Lower leg skin (tissue), 4 donors: ENCODE measurements at regions not wholly inside any gene's neighbourhood (a gene's known extent, or its start where the extent isn't known, plus 50 kb on each side); places are given as distances from the start of the nearest gene placed in this dataset.

Source experiments
- DNase-seq, 2 donors: peaks; one replicate each; pipeline ENCODE4 v3.0.0-alpha.2; 2019; ENCODE audit warnings: low spot score in 2 of 2
- H3K4me3 ChIP-seq: fragments of 200-600 bp; sonication (generic); 2 replicates; pipeline ENCODE4 v1.5.1; 2017; ENCODE audit warnings: mild to moderate bottlenecking, low read depth; ENCODE audit not compliant: poor library complexity, severe bottlenecking
- POLR2A ChIP-seq, 2 donors: fragments of 450-650 bp; IDR thresholded peaks; one replicate each; pipeline ENCODE4 v1.6.1; 2016 to 2017; ENCODE audit warnings: antibody characterized with exemption in 2 of 2, mild to moderate bottlenecking in 1 of 2, moderate library complexity in 1 of 2
- WGBS, 2 donors: methylation state at CpG; one replicate each; pipeline ENCODE4 v1.1.5; 2018; 5-methylcytosine and 5-hydroxymethylcytosine counted together
- intact Hi-C: fragments of 100-400 bp; cut with DNase I; formaldehyde crosslinking; loops from one replicate; pipeline ENCODE4 v1.15.0; 2023; ENCODE audit warnings: low total_unique reads
- TF ChIP-seq, protein P1 (sequence below), 3 donors: fragments of 450-650 bp; IDR thresholded peaks; one replicate each; pipeline ENCODE4 v1.5.1; 2016; ENCODE audit warnings: antibody characterized with exemption in 3 of 3, mild to moderate bottlenecking in 3 of 3, moderate library complexity in 2 of 3

DNA sequence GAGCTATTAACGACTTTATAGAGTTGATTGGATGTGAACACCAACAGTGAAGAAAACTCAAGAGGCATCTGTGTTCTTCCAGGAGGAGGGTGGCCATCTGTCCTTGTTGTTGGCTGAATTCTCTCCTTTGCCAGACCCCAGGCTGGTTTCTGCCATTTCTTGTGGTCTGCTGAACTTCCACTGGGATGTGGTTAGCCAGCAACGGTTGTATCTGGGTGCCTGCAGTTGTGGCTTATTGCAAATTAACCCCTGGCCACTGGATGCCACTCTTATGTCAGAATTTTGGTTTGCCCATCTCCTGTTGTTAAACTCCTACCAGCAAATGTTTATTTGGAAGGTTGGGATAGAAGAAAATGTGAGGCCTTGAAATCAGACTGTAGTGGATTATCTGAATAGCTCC lies 163.6 kb upstream of the TBC1D5 start:
- no peak for DNase-seq
- TF ChIP-seq, protein P1, sequence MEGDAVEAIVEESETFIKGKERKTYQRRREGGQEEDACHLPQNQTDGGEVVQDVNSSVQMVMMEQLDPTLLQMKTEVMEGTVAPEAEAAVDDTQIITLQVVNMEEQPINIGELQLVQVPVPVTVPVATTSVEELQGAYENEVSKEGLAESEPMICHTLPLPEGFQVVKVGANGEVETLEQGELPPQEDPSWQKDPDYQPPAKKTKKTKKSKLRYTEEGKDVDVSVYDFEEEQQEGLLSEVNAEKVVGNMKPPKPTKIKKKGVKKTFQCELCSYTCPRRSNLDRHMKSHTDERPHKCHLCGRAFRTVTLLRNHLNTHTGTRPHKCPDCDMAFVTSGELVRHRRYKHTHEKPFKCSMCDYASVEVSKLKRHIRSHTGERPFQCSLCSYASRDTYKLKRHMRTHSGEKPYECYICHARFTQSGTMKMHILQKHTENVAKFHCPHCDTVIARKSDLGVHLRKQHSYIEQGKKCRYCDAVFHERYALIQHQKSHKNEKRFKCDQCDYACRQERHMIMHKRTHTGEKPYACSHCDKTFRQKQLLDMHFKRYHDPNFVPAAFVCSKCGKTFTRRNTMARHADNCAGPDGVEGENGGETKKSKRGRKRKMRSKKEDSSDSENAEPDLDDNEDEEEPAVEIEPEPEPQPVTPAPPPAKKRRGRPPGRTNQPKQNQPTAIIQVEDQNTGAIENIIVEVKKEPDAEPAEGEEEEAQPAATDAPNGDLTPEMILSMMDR (IDR thresholded peaks at IDR 0.05), result no peak
- no peak for TF ChIP-seq POLR2A (IDR thresholded peaks at IDR 0.05)
- no peak overlapping the region for H3K4me3 ChIP-seq
- intact Hi-C loops, result no loop called here
- WGBS, 2 donors, result 58 to 71% methylated on average over 2 of the region's 2 CpGs

DNA sequence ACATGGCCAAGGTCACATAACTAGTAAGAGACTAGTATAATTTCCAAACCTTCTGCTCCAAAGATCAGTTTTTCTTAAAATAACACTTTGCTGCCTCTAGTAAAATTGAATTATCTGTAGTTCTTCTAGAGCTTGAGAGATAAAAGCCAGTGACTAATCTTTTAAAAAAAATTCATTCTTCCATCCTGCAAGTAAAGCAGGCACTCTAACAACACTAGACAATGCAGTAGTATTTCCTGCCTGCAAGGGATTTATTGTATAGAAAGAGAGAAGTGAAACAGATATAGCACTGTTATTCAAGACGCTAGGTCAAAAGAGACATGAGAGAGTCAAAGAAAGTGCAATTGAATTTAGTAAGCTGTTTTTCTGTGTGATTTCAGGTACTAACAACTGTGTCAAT lies 159.5 kb upstream of the TBC1D5 start:
- DNase-seq, result no peak
- TF ChIP-seq, protein P1 (IDR thresholded peaks at IDR 0.05), result no peak
- no peak for TF ChIP-seq POLR2A (IDR thresholded peaks at IDR 0.05)
- H3K4me3 ChIP-seq, result no peak overlapping the region
- WGBS, 2 donors, result 13 to 66% methylated on average over 1 of the region's 1 CpG
- intact Hi-C loops, result no loop called here

DNA sequence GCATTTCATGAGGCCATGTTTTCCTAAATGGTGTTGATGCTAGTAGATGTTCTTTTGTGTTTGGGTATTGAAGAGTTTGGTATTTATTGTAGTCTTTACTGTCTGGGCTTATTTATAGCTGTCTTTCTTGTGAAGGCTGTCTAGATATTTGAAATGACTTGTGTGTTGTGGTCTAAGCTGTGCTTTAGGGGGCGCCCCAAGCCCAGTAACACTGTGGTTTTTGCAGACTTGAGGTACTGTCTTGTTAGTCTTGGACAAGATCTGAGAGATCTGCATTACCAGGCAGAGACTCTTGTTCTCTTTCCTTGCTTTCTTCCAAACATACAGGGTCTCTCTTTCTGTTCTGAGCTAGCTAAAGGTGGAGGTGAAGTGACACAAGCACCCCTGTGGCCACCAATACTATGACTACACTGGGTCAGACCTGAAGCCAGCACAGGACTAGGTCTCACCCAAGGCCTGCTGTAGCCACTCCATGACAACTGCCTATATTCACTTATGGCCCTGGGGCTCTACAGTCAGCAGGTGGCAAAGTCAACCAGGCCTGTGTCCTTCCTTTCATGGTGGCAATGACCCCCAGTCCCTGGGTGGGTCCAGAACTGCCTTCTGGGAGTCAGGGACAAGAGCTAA lies 152.1 kb upstream of the TBC1D5 start:
- 13 to 18% methylated on average over 1 of the region's 1 CpG for WGBS, 2 donors
- TF ChIP-seq, protein P1 (IDR thresholded peaks at IDR 0.05), result no peak
- no peak for TF ChIP-seq POLR2A (IDR thresholded peaks at IDR 0.05)
- no peak overlapping the region for H3K4me3 ChIP-seq
- intact Hi-C loops, result no loop called here
- DNase-seq, result no peak

DNA sequence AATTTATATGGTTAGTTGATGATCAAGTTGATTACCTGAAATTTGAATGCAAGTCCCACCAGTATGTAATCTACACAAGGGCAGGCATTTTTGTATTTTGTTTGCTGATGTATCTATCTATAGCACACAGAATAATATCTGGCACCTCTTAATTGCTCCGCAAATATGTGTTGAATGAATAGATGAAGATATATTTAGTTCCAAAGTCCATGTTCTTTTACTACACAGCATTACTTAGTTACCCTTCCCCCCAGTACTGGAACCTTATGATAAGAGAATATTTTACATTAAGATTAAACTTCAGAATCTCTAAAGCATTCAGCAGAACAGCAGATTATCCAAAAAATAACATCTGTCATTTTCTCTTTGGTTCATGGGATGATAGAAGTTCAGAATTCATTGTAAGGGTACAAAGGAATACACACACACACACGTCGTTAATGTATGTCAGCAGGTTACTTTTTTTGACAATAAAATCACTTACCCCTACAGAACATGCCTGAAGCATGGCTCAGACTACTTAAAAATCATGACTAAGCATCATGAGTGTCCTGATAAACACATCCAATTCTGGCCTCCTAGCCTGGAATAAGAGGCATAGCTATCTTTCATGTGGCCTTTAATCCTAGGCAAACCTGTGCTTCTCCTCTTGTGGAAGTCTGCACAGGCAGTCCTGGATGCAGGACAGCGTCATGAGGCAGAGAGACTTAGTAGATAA lies 148.9 kb upstream of the TBC1D5 start:
- no peak overlapping the region for H3K4me3 ChIP-seq
- TF ChIP-seq POLR2A (IDR thresholded peaks at IDR 0.05), result no peak
- TF ChIP-seq, protein P1 (IDR thresholded peaks at IDR 0.05), result no peak
- intact Hi-C loops, result no loop called here
- DNase-seq, result no peak
- WGBS, 2 donors, result 62 to 87% methylated on average over 4 of the region's 4 CpGs

DNA sequence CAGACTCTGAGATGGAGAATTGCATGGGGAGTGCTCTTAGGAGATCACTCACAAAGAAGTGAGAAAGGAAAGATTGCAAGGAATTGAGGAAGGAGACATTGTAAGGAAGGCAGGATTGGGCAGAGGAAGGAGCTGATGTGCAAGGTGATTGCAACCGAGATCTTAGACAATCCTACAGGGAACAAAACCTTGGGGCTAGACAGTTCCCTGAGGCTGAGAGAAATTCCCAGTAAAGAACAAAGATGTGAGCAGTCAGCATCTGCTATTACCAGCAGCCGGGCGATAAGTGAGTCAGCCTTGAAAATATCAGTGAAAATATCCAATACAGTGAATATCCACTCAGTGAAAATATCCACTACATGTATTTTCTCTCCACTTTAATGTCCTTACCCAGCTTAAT lies 143.6 kb upstream of the TBC1D5 start:
- intact Hi-C loops, result no loop called here
- TF ChIP-seq POLR2A (IDR thresholded peaks at IDR 0.05), result no peak
- TF ChIP-seq, protein P1 (IDR thresholded peaks at IDR 0.05), result no peak
- no peak overlapping the region for H3K4me3 ChIP-seq
- WGBS, 2 donors, result 87 to 89% methylated on average over 3 of the region's 3 CpGs
- no peak for DNase-seq
